Right lobe of liver (tissue), 4 donors: ENCODE measurements at regions not wholly inside any gene's neighbourhood (a gene's known extent, or its start where the extent isn't known, plus 50 kb on each side); places are given as distances from the start of the nearest gene placed in this dataset.

ENCODE experiments used
- CTCF ChIP-seq, 4 donors: fragments of 200-600 bp in 3 of 4; fragments of 450-650 bp in 1 of 4; IDR thresholded peaks; one replicate each; pipeline versions ENCODE4 v1.5.1 to v1.8.0; 2016 to 2022; ENCODE audit warnings: antibody characterized with exemption in 4 of 4, mild to moderate bottlenecking in 2 of 4
- POLR2A ChIP-seq: fragments of 450-650 bp; IDR thresholded peaks from one replicate; pipeline ENCODE4 v1.6.1; 2017; ENCODE audit warnings: antibody characterized with exemption, mild to moderate bottlenecking
- donor health status: DM: no; HTN: no; CAD: no.
- donor health status: DM: no; HTN: no; CAD: no.
- donor health status: DM: no; HTN: yes; CAD: no.

DNA sequence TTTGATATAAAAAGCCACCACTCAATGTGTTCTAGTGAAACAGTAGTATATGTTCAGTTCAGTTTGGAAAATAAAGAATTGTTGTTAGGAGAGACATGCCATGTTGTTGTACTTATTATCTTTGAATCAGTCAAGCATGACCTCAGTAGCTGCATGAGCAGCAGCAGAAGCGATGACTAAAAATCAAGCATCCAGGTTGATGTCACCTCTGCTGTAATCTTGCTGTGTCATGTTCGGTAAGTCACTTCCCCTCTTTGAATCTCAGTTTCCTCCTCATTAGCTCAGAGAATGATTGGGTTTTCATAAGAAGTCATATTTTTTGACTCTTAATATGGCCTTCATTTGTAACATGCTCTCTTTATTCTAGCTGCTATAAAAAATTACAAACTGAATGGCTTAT is 428.4 kb upstream of the B3GALT2 start:
- TF ChIP-seq CTCF (IDR thresholded peaks at IDR 0.05): no peak
- TF ChIP-seq POLR2A: no peak
